Type B pancreatic cell (in vitro differentiated cells): ENCODE measurements at regions not wholly inside any gene's neighbourhood (a gene's known extent, or its start where the extent isn't known, plus 50 kb on each side); places are given as distances from the start of the nearest gene placed in this dataset.
"Not testable (repeated sequence)": the region's sequence is repeated elsewhere in the genome, so short reads cannot be mapped to it uniquely, and the experiment has no call there.

Experiments used
- DNase-seq: peaks from one replicate; pipeline ENCODE4 v3.0.0; 2021; ENCODE audit warnings: mixed read lengths; ENCODE audit not compliant: unreplicated experiment; ENCODE audit errors: extremely low spot score
- H3K27ac Mint-ChIP-seq: 2 replicates; pipeline ENCODE4 v1.8.0; 2021; ENCODE audit warnings: mild to moderate bottlenecking, mixed read lengths
- H3K27me3 Mint-ChIP-seq: 2 replicates; pipeline ENCODE4 v1.8.0; 2021; ENCODE audit warnings: mixed read lengths
- H3K36me3 Mint-ChIP-seq: 2 replicates; pipeline ENCODE4 v1.8.0; 2021; ENCODE audit warnings: mixed read lengths
- H3K4me1 Mint-ChIP-seq: one replicate; pipeline ENCODE4 v1.8.0; 2021; ENCODE audit warnings: mixed read lengths; ENCODE audit not compliant: unreplicated experiment
- H3K4me3 Mint-ChIP-seq: 2 replicates; pipeline ENCODE4 v1.8.0; 2021; ENCODE audit warnings: mild to moderate bottlenecking, mixed read lengths
- H3K9me3 Mint-ChIP-seq: 2 replicates; pipeline ENCODE4 v1.8.0; 2021; ENCODE audit warnings: mixed read lengths
- TF ChIP-seq, protein P1 (sequence below): fragments of 200-600 bp; sonication (generic); conservative IDR thresholded peaks from 2 replicates; pipeline ENCODE4 v1.5.0; 2021; ENCODE audit warnings: antibody characterized with exemption, mild to moderate bottlenecking

DNA sequence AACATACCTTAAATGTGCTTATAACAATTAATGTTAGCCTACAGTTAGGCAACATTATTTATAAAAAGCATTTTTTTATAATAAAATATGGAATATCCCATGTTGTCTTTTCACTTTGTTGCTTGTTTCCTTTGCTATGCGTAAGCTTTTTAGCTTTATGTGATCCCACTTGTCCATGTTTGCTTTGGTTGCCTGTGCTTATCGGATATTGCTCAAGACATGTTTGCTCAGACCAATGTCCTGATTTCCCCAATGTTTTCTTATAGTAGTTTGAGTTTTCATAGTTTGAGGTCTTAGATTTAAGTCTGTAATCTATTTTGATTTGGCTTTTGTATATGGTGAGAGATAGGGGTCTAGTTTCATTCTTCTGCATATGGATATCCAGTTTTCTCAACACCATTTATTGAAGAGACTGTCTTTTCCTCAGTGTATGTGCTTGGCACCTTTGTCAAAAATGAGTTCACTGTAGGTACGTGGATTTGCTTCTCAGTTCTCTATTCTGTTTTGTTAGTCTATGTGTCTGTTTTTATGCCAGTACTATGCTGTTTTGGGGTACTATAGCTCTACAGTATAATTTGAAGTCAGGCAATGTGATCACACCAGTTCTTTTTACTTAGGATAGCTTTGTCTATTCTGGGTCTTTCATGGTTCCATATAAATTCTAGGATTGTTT lies 592.7 kb upstream of the SEMA6D start:
- no peaks in the 10 kb centered on the region for H3K36me3 Mint-ChIP-seq
- no peak overlapping the region for H3K27ac Mint-ChIP-seq
- TF ChIP-seq, protein P1, sequence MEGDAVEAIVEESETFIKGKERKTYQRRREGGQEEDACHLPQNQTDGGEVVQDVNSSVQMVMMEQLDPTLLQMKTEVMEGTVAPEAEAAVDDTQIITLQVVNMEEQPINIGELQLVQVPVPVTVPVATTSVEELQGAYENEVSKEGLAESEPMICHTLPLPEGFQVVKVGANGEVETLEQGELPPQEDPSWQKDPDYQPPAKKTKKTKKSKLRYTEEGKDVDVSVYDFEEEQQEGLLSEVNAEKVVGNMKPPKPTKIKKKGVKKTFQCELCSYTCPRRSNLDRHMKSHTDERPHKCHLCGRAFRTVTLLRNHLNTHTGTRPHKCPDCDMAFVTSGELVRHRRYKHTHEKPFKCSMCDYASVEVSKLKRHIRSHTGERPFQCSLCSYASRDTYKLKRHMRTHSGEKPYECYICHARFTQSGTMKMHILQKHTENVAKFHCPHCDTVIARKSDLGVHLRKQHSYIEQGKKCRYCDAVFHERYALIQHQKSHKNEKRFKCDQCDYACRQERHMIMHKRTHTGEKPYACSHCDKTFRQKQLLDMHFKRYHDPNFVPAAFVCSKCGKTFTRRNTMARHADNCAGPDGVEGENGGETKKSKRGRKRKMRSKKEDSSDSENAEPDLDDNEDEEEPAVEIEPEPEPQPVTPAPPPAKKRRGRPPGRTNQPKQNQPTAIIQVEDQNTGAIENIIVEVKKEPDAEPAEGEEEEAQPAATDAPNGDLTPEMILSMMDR: no peak
- H3K9me3 Mint-ChIP-seq: peaks cover 4% of the 10 kb centered on the region
- no peak overlapping the region for H3K4me3 Mint-ChIP-seq
- no peaks in the 10 kb centered on the region for H3K27me3 Mint-ChIP-seq
- no peaks in the 10 kb centered on the region for H3K4me1 Mint-ChIP-seq
- no peak for DNase-seq

DNA sequence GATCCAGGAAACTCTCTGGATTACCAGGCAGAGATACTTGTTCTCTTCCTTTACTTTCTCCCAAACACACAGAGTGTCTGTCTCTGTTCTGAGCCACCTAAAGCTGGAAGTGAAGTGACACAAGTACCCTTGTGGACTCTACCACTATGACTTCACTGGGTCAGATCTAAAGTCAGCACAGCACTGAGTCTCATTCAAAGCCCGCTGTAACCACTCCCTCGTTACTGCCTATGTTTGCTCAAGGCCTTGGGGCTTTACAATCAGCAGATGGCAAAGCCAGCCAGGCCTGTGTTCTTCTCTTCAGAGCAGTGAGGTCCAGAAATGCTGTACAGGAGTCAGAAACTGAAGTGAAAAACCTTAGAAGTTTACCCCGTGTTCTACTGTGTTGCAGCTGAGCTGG lies 588.3 kb upstream of the SEMA6D start:
- no peaks in the 10 kb centered on the region for H3K27me3 Mint-ChIP-seq
- DNase-seq: no peak
- H3K4me3 Mint-ChIP-seq: no peak overlapping the region
- no peaks in the 10 kb centered on the region for H3K36me3 Mint-ChIP-seq
- H3K9me3 Mint-ChIP-seq: no peaks in the 10 kb centered on the region
- TF ChIP-seq, protein P1: no peak
- H3K27ac Mint-ChIP-seq: no peak overlapping the region
- H3K4me1 Mint-ChIP-seq: no peaks in the 10 kb centered on the region

DNA sequence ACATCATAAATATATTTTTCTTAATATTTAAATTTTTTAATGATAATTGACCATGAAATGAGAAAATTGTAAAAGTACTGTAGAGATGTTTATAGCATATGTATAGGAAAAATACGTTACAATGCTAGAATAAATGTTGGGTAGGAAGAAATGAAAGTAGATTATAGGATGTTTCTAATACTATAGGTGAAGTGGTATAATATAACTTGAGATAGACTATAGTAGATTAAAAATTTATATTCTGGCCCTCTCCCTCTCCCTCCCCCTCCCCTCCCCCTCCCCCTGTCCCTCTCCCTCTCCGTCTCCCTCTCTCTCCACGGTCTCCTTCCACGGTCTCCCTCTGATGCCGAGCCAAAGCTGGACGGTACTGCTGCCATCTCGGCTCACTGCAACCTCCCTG lies 585.9 kb upstream of the SEMA6D start:
- not testable (repeated sequence) for H3K36me3 Mint-ChIP-seq, H3K4me3 Mint-ChIP-seq, H3K4me1 Mint-ChIP-seq, H3K27ac Mint-ChIP-seq, H3K27me3 Mint-ChIP-seq, H3K9me3 Mint-ChIP-seq, DNase-seq

DNA sequence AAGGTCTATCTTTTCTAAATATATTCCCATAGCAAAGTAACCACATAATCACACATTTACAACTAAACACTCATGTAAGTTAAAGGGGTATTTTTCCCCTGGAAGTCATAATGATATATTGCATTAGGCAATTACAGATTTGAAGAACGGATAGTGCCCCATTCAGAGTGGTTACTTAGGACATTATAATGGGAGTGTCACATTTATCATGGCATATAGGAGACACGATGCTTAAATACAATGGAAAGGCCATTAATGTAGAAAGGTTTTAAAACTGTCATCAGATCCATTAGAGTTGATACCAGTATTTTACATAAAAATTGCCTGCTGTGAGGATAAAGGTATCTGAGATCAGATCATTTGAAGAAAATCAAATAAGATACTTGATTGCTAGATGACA lies 582.0 kb upstream of the SEMA6D start:
- Mint-ChIP-seq H3K9me3 (no peaks in the 10 kb centered on the region), H3K36me3 (no peaks in the 10 kb centered on the region), H3K4me3 (no peak overlapping the region), H3K27me3 (no peaks in the 10 kb centered on the region), H3K4me1 (no peaks in the 10 kb centered on the region), H3K27ac (no peak overlapping the region)
- TF ChIP-seq, protein P1: no peak
- no peak for DNase-seq

DNA sequence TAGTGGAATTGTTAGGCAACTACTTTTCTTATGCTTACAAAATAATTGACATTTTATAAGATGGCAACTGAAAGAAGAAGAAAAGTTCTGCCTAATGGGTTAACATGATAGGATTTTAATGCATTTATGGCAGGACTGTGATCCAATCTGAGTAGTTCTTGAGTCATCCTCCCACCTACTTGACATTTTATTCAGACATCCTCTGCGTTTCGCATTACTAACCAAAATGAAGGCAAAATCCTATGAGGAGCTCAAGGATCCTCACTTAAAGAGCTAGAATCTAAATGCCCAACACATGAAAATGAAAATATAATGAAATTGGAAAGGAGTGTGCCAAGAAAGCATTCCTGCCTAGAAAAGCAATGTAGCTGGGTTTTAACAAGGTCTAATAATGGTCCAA lies 581.1 kb upstream of the SEMA6D start:
- TF ChIP-seq, protein P1: no peak

DNA sequence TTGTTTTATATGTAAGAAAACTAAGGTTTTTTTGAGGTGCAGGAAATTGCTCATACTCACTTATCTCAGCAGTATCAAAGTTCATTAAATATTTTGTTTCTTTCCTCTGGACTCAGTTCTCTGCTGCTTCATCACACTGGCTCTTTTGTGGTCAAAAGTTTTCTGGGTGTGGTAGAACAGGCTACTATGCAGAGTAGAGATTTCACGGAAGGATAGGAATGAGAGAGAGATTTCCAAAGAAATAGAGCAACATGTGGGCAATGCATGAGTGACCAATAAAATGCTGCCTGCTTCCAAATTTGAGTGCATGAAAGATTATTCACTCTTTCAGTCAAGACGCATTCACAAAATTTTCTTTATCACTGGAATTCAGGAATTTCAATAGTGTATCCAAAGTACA lies 577.3 kb upstream of the SEMA6D start:
- Mint-ChIP-seq H3K36me3 (no peaks in the 10 kb centered on the region), H3K9me3 (no peaks in the 10 kb centered on the region), H3K4me1 (no peaks in the 10 kb centered on the region), H3K27me3 (no peaks in the 10 kb centered on the region), H3K4me3 (no peak overlapping the region), H3K27ac (no peak overlapping the region)
- DNase-seq: no peak
- TF ChIP-seq, protein P1: no peak

More for the DNA sequence above, 581.1 kb upstream of the SEMA6D start:
- no peak overlapping the region for H3K27ac Mint-ChIP-seq
- no peaks in the 10 kb centered on the region for H3K27me3 Mint-ChIP-seq
- H3K9me3 Mint-ChIP-seq: no peaks in the 10 kb centered on the region
- no peaks in the 10 kb centered on the region for H3K36me3 Mint-ChIP-seq
- no peak for DNase-seq
- no peak overlapping the region for H3K4me3 Mint-ChIP-seq
- H3K4me1 Mint-ChIP-seq: no peaks in the 10 kb centered on the region
